IMR-90 (cell line): ENCODE measurements at regions not wholly inside any gene's neighbourhood (a gene's known extent, or its start where the extent isn't known, plus 50 kb on each side); places are given as distances from the start of the nearest gene placed in this dataset.

Experiments
- ATAC-seq: fragments of 200-7000 bp; cut with Tn5 transposase; 2 replicates; pipeline ENCODE4 v1.9.1; 2020; ENCODE audit warnings: low read depth, mild to moderate bottlenecking, moderate library complexity
- BruUV-seq: library from RNA; stranded (reverse); fragments of 400-500 nt; replicated peaks from 2 replicates; lab custom pipeline; 2021; lab: Mats Ljungman, UMichigan
- CTCF ChIA-PET: fragments of 300-600 bp; formaldehyde crosslinking; extraction: SDS; loops from one replicate; lab custom pipeline; 2021; ENCODE audit warnings: antibody characterized with exemption; lab: Yijun Ruan, JAX
- POLR2A ChIA-PET: fragments of 300-600 bp; sonication (Branson Sonifier 250); formaldehyde crosslinking; loops from one replicate; lab custom pipeline; 2022; ENCODE audit warnings: antibody characterized with exemption; ENCODE audit not compliant: unreplicated experiment; lab: Charles Lee
- DNase-seq: peaks from one replicate; pipeline ENCODE4 v3.0.0; 2013
- H2AFZ ChIP-seq: replicated peaks from 2 replicates; pipeline ENCODE3; 2013; ENCODE audit warnings: low read length, mild to moderate bottlenecking; ENCODE audit not compliant: poor library complexity
- H2AK5ac ChIP-seq: 2 replicates; pipeline ENCODE4 v1.6.1; 2013; ENCODE audit warnings: low read depth, low read length, inconsistent platforms
- H2AK9ac ChIP-seq: replicated peaks from 2 replicates; pipeline ENCODE3; 2013; ENCODE audit warnings: mild to moderate bottlenecking, low read depth, low read length, moderate library complexity; ENCODE audit not compliant: poor library complexity
- H2BK120ac ChIP-seq: 2 replicates; pipeline ENCODE4 v1.6.1; 2013; ENCODE audit warnings: low read depth, low read length, inconsistent platforms
- H2BK15ac ChIP-seq: 3 replicates; pipeline ENCODE4 v1.6.1; 2013; ENCODE audit warnings: low read depth, low read length, inconsistent platforms
- H2BK20ac ChIP-seq: 2 replicates; pipeline ENCODE4 v1.6.1; 2013; ENCODE audit warnings: low read depth, mild to moderate bottlenecking, inconsistent platforms, low read length, moderate library complexity
- H2BK5ac ChIP-seq: 2 replicates; pipeline ENCODE4 v1.6.1; 2013; ENCODE audit warnings: mild to moderate bottlenecking, low read depth, low read length, inconsistent platforms; ENCODE audit not compliant: poor library complexity, severe bottlenecking
- H3K14ac ChIP-seq: replicated peaks from 2 replicates; pipeline ENCODE4 v1.6.1; 2013; ENCODE audit warnings: low read depth, low read length, inconsistent platforms
- H3K18ac ChIP-seq: 2 replicates; pipeline ENCODE4 v1.6.1; 2013; ENCODE audit warnings: low read depth, low read length, control low read depth
- H3K23ac ChIP-seq: 2 replicates; pipeline ENCODE4 v1.6.1; 2013; ENCODE audit warnings: low read depth, low read length, inconsistent platforms
- H3K27ac ChIP-seq: 2 replicates; pipeline ENCODE4 v1.5.1; 2013; ENCODE audit warnings: mild to moderate bottlenecking, control low read depth, low read length; ENCODE audit not compliant: insufficient read depth
- H3K27me3 ChIP-seq: 2 replicates; pipeline ENCODE4 v1.6.1; 2013; ENCODE audit warnings: low read length; ENCODE audit not compliant: control insufficient read depth, insufficient read depth
- H3K36me3 ChIP-seq: 2 replicates; pipeline ENCODE4 v1.6.1; 2013; ENCODE audit warnings: low read length, mixed read lengths; ENCODE audit not compliant: control insufficient read depth, insufficient read depth
- H3K4ac ChIP-seq: 2 replicates; pipeline ENCODE4 v1.6.1; 2013; ENCODE audit warnings: low read depth, low read length, inconsistent platforms
- H3K4me1 ChIP-seq: 2 replicates; pipeline ENCODE4 v1.6.1; 2013; ENCODE audit warnings: low read length, mixed read lengths; ENCODE audit not compliant: control insufficient read depth, insufficient read depth
- H3K4me2 ChIP-seq: 2 replicates; pipeline ENCODE4 v1.6.1; 2013; ENCODE audit warnings: low read depth, mild to moderate bottlenecking, control low read depth, low read length, moderate library complexity
- H3K4me3 ChIP-seq: 2 replicates; pipeline ENCODE4 v1.5.1; 2013; ENCODE audit warnings: low read depth, mild to moderate bottlenecking, control low read depth, low read length, moderate library complexity; ENCODE audit not compliant: insufficient read depth
- H3K56ac ChIP-seq: 2 replicates; pipeline ENCODE4 v1.6.1; 2013; ENCODE audit warnings: low read length, inconsistent platforms; ENCODE audit not compliant: insufficient read depth; ENCODE audit errors: extremely low read depth
- H3K79me1 ChIP-seq, 2 experiments: 2 replicates each; pipeline ENCODE4 v1.6.1; 2013; ENCODE audit warnings: low read length in 2 of 2, inconsistent platforms in 1 of 2, low read depth in 1 of 2
- H3K9ac ChIP-seq: 2 replicates; pipeline ENCODE4 v1.6.1; 2013; ENCODE audit warnings: low read depth, low read length, control low read depth
- H3K9me1 ChIP-seq: 2 replicates; pipeline ENCODE4 v1.6.1; 2013; ENCODE audit warnings: low read length, inconsistent platforms; ENCODE audit not compliant: insufficient read depth
- H3K9me3 ChIP-seq: 2 replicates; pipeline ENCODE4 v1.6.1; 2013; ENCODE audit warnings: low read length; ENCODE audit not compliant: control insufficient read depth, insufficient read depth
- H4K20me1 ChIP-seq: 2 replicates; pipeline ENCODE4 v1.6.1; 2013; ENCODE audit warnings: low read length, inconsistent platforms; ENCODE audit not compliant: insufficient read depth
- H4K5ac ChIP-seq: 2 replicates; pipeline ENCODE4 v1.6.1; 2013; ENCODE audit warnings: mild to moderate bottlenecking, low read depth, low read length, control low read depth
- H4K8ac ChIP-seq, 2 experiments: 2 replicates each; pipeline ENCODE4 v1.6.1; 2013; ENCODE audit warnings: low read depth in 2 of 2, low read length in 2 of 2, control low read depth in 1 of 2, inconsistent platforms in 1 of 2
- H4K91ac ChIP-seq: 2 replicates; pipeline ENCODE4 v1.6.1; 2013; ENCODE audit warnings: low read depth, low read length, inconsistent platforms; ENCODE audit not compliant: insufficient read depth
- CHD1 ChIP-seq: IDR thresholded peaks from 2 replicates; pipeline ENCODE4 v1.6.1; 2012; ENCODE audit warnings: low read depth, low read length, improper control_type of control experiment
- FOS ChIP-seq: fragments of 150-350 bp; IDR thresholded peaks from 2 replicates; pipeline ENCODE4 v1.6.1; 2016; ENCODE audit warnings: low read depth, low read length
- MAFK ChIP-seq: IDR thresholded peaks from 2 replicates; pipeline ENCODE4 v1.6.1; 2012; ENCODE audit warnings: low read depth, low read length, improper control_type of control experiment
- MAZ ChIP-seq: IDR thresholded peaks from 2 replicates; pipeline ENCODE4 v1.6.1; 2012; ENCODE audit warnings: low read depth, mild to moderate bottlenecking, low read length, improper control_type of control experiment, moderate library complexity, borderline replicate concordance
- NFE2L2 ChIP-seq: fragments of 150-350 bp; IDR thresholded peaks from 2 replicates; pipeline ENCODE4 v1.6.1; 2016; ENCODE audit warnings: low read depth, mild to moderate bottlenecking, low read length
- RCOR1 ChIP-seq: IDR thresholded peaks from 2 replicates; pipeline ENCODE4 v1.6.1; 2012; ENCODE audit warnings: mild to moderate bottlenecking, low read length, improper control_type of control experiment; ENCODE audit not compliant: insufficient replicate concordance
- RFX5 ChIP-seq: IDR thresholded peaks from 2 replicates; pipeline ENCODE4 v1.8.0; 2012; ENCODE audit warnings: low read depth, mild to moderate bottlenecking, low read length, moderate library complexity
- SMC3 ChIP-seq: fragments of 150-350 bp; IDR thresholded peaks from 2 replicates; pipeline ENCODE4 v1.6.1; 2016; ENCODE audit warnings: low read depth, mild to moderate bottlenecking, antibody characterized with exemption, low read length, moderate library complexity
- dilution Hi-C: fragments of 300-500 bp; cut with HindIII; formaldehyde crosslinking; loops from one replicate; pipeline ENCODE4 v1.14.3; 2018; ENCODE audit warnings: low sequenced_read_pairs; ENCODE audit not compliant: unreplicated experiment
- in situ Hi-C: fragments of 300-500 bp; cut with MboI; formaldehyde crosslinking; loops from 3 replicates; pipeline ENCODE4 v1.14.3; 2019; ENCODE audit warnings: low sequenced_read_pairs, inconsistent platforms, mixed read lengths
- intact Hi-C: fragments of 100-400 bp; cut with micrococcal nuclease; formaldehyde crosslinking; loops from 2 replicates; pipeline ENCODE4 v1.10.0; 2022

DNA sequence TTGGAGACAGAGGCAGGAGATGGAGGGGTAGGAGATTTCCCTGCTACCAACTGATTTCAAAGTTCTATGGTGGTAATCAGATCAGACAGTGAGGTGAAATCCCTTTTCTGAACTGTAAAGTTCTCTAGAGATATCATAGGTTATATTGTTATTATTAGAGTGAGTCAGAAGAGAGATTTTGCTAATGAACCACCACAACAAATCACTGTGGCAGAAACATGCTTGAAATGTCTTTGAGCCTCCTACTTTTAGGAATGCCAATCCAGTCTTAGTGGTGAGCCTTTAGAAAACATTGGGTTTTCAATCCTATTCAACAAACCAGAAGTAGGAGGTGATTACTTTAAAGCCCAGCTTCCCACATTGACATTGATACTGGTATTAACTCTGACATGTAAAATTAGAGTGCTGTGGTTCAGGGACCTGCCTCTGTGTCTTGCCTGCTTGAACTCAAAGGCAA, 136.7 kb upstream of the CNR1 start:
- Histone ChIP-seq H3K9ac (no peak overlapping the region), H3K4ac (no peak overlapping the region), H2AK5ac (no peak overlapping the region), H3K4me1 (no peaks in the 10 kb centered on the region), H3K79me1 (no peaks in the 10 kb centered on the region), H2BK5ac (no peak overlapping the region), H3K14ac (no peak overlapping the region), H3K36me3 (no peaks in the 10 kb centered on the region), H3K18ac (no peak overlapping the region), H2BK20ac (no peak overlapping the region), H2AK9ac (no peak overlapping the region), H2BK15ac (no peak overlapping the region), H3K4me3 (no peak overlapping the region), H3K9me1 (no peaks in the 10 kb centered on the region), H4K91ac (no peak overlapping the region), H4K5ac (no peak overlapping the region), H3K9me3 (peaks cover 8% of the 10 kb centered on the region), H3K27ac (no peak overlapping the region), H3K4me2 (no peak overlapping the region), H3K23ac (no peak overlapping the region), H2BK120ac (no peak overlapping the region), H2AFZ (no peak overlapping the region), H3K56ac (no peak overlapping the region), H4K20me1 (no peaks in the 10 kb centered on the region), H3K27me3 (no peaks in the 10 kb centered on the region), H4K8ac (no peak overlapping the region)
- dilution Hi-C loops, result no loop called here
- DNase-seq (no peak), ATAC-seq (no peak)
- ChIA-PET CTCF (no interaction called here), POLR2A (no interaction called here)
- in situ Hi-C loops, result no loop called here
- BruUV-seq, result no TSS peak
- intact Hi-C loops, result no loop called here
- no peak for TF ChIP-seq NFE2L2
- TF ChIP-seq MAZ, result no peak
- TF ChIP-seq SMC3, result no peak
- no peak for TF ChIP-seq RCOR1
- no peak for TF ChIP-seq FOS
- TF ChIP-seq CHD1, result no peak
- TF ChIP-seq RFX5, result no peak
- no peak for TF ChIP-seq MAFK
